HG03060 (cell line): ENCODE measurements at regions not wholly inside any gene's neighbourhood (a gene's known extent, or its start where the extent isn't known, plus 50 kb on each side); places are given as distances from the start of the nearest gene placed in this dataset.
"Not testable (repeated sequence)": the region's sequence is repeated elsewhere in the genome, so short reads cannot be mapped to it uniquely, and the experiment has no call there.

ENCODE experiments used
- ATAC-seq: cut with Tn5 transposase; IDR thresholded peaks from one replicate; pipeline ENCODE4 v1.9.1; 2021; ENCODE audit warnings: low read depth, moderate number of reproducible peaks; ENCODE audit not compliant: unreplicated experiment

- no peak for ATAC-seq
Measured at GRCh38 chr1:168490306-168490705, 53.5 kb downstream of the XCL2 start.

GRCh38 chr1:168488138-168488537 lies 55.7 kb downstream of the XCL2 start:
- ATAC-seq: no peak

GRCh38 chr1:168486820-168487219 lies 57.0 kb downstream of the XCL2 start:
- not testable (repeated sequence) for ATAC-seq

GRCh38 chr1:168485048-168485447 lies 58.7 kb downstream of the XCL2 start:
- no peak for ATAC-seq

- no peak for ATAC-seq
Measured at GRCh38 chr1:168484083-168484482, 59.7 kb downstream of the XCL2 start.

GRCh38 chr1:168483539-168483938 lies 60.3 kb downstream of the XCL2 start:
- no peak for ATAC-seq

GRCh38 chr1:168482106-168482505 lies 61.7 kb downstream of the XCL2 start:
- no peak for ATAC-seq

- ATAC-seq: no peak
Measured at GRCh38 chr1:168481586-168481985, 62.2 kb downstream of the XCL2 start.

- ATAC-seq: no peak
Measured at GRCh38 chr1:168480997-168481396, 62.8 kb downstream of the XCL2 start.

- no peak for ATAC-seq
Measured at GRCh38 chr1:168477792-168478191, 66.0 kb downstream of the XCL2 start.

GRCh38 chr1:168476588-168477385 lies 67.0 kb downstream of the XCL2 start:
- no peak for ATAC-seq

GRCh38 chr1:168474322-168474721 lies 69.5 kb downstream of the XCL2 start:
- no peak for ATAC-seq

- ATAC-seq: no peak
Measured at GRCh38 chr1:168473126-168473525, 70.7 kb downstream of the XCL2 start.

- no peak for ATAC-seq
Measured at GRCh38 chr1:168472223-168472622, 71.6 kb downstream of the XCL2 start.

- ATAC-seq: no peak
Measured at GRCh38 chr1:168470901-168471431, 72.8 kb downstream of the XCL2 start.

GRCh38 chr1:168469690-168470089 lies 74.1 kb downstream of the XCL2 start:
- ATAC-seq: no peak

GRCh38 chr1:168468822-168469221 lies 75.0 kb downstream of the XCL2 start:
- ATAC-seq: no peak

GRCh38 chr1:168468042-168468809 lies 75.6 kb downstream of the XCL2 start:
- no peak for ATAC-seq

GRCh38 chr1:168467452-168467851 lies 76.3 kb downstream of the XCL2 start:
- ATAC-seq: no peak

- ATAC-seq: no peak
Measured at GRCh38 chr1:168466714-168467131, 77.1 kb downstream of the XCL2 start.

GRCh38 chr1:168466092-168466713 lies 77.6 kb downstream of the XCL2 start:
- peak; percentile 37 for ATAC-seq
